ENCODE measurements at regions not wholly inside any gene's neighbourhood (a gene's known extent, or its start where the extent isn't known, plus 50 kb on each side); places are given as distances from the start of the nearest gene placed in this dataset.
A peak's percentile ranks its signal among the peaks of the same experiment; 100 is the strongest.

- no peak for DNase-seq (ENCODE audit: low read depth)
Observed at GRCh38 chr6:45741437-45742171, 274.1 kb downstream of the CLIC5 start.

- DNase-seq (ENCODE audit: low read depth) = no peak
Observed at GRCh38 chr6:45739058-45739457, 276.6 kb downstream of the CLIC5 start.

GRCh38 chr6:45738057-45738455, 277.6 kb downstream of the CLIC5 start:
- DNase-seq (ENCODE audit: low read depth) = no peak

DNA sequence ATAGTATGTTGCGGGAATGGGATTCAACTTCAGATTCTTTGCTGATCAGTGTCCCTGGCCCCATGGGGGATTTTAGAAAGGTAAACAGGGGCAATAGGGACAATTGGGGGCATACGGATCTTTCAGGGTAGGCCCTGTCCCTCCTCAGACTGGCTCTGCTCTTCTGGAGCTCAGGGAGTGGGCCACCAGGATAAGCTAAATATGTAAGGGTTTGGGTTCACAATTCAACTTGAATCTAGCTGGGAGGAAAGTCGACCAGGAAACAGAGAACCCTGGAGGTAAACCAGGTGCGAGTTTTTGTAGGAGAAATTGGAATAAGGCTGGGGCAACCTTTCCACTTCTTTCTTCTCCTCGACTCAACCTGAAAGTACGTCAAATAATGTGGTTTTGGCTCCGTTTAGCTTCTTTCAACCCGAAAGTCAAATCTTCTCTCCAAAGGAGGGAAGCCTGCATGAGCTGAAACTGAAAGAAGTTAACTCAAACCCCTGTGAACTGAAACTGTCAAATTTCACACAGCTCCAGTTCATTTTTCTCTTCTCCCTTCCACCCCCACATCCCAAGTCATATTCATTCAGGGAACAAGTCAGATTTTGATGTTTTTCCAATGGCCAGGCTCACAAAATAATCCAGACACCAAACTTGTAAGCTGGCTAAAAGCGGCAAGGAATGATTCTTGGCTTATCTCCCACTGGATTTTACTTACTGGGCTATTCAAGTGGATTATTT, 278.2 kb downstream of the CLIC5 start:
- no peak for DNase-seq (ENCODE audit: low read depth)

DNA sequence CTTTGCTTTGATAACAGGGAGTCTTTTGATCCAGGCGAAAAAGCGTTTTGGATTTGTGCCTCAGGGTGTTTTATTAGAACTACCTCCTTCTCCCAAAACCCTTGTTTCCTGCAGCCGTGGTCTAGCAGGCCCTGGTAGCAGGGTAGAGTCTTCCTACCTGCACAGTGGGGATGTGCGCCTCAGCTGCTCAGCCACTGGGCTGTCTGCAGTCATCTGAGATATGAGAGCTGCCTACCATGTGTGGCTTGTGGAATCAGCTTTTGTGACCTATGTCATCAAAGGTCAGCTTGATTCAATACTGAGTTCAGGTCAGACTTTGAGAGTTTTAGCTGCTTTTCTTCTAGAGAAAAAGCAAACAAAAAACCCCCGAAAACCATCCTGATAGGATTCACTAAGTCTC, 279.5 kb downstream of the CLIC5 start:
- DNase-seq (ENCODE audit: low read depth) = no peak

DNA sequence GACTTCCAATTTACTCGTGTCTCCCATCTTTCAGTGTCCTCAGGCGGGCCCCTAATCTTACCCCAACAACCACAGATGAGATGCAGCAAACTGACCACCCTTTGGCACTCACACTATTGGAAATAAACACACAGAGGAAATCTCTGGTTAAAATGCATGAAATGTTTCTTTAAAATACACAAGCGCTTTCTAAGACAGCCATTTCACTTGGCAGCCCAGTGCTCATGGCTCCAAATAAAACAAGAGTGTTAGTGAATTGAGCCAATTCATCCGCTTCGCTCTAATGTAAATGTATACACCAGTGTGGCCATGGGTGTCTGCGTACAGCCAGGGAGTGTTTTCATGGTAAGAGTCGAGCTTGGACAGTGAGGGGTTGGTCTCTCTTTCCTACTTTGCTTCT, 282.9 kb downstream of the CLIC5 start:
- no peak for DNase-seq (ENCODE audit: low read depth)

- DNase-seq (ENCODE audit: low read depth) = no peak
Observed at GRCh38 chr6:45730232-45730631, 285.4 kb downstream of the CLIC5 start.

GRCh38 chr6:45728674-45729073, 287.0 kb downstream of the CLIC5 start:
- DNase-seq (ENCODE audit: low read depth) = no peak

DNA sequence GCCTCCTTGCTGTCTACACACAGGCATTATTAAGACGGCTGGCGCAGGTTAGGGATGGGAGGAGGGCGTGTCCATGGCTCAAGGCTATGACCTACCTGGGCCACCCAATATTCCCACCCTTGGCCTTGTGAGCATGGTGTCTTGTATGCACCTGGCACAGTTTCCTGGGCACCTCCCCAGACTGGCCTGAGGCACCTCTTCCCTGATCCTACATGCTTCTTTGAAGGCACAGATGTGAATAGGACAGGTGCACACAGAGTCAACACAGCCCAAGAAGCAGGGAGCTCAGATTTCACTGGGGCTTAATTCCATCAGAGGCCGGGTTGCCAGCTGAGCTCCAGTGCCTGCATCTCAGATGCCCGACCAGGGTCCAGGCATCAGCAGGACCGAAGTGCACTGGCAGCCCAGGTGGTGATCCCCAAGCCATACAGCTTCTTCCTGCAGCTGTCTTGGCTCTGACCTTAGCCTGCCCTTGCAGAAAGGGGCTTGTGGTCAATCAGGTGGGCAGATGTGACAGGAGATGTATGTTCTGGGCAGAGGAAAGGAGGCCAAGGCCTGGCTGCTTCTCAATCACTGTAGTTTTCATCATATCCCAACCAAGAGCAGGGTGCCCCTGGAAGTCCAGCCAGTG, 287.7 kb downstream of the CLIC5 start:
- no peak for DNase-seq (ENCODE audit: low read depth)

DNA sequence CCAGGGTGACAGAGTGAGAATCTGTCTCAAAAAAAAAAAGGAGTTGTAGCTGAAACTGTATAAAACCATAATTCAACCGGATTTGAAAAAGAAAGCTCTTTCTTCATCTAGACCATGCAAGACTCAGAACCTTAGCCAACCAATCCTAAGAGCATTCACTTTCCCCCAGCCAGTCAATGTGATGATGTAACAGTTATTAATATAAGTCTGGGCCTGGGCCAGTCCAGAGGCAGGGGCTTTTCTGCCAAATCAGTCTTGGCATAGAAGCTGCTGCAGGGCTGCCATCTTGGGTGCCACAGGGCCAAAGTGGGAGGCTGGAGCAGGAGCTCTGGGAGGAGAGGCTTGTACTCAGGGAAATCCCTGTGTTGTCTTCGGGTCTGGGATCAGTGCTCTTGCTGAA, 288.4 kb downstream of the CLIC5 start:
- DNase-seq (ENCODE audit: low read depth) = no peak

DNA sequence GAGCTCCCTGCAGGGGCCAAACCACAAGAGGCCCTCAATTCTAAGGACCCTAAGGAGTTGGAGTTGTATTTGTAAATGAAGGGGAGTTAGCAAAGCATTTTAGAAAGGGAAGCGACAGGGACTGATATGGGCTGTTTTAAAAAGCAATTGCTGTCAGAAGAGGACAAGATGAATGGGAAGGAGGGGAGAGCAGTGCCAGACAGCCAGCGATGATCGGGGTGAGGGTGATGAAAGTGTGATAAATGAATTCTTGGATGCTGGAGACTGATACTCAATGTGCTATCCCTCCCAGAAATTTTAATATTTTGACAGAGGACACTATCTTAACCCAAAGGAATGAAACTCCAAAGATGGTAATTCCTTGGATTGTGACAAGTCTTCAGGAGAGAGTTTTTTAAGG, 289.2 kb downstream of the CLIC5 start:
- no peak for DNase-seq (ENCODE audit: low read depth)

GRCh38 chr6:45724511-45724910, 291.1 kb downstream of the CLIC5 start:
- DNase-seq (ENCODE audit: low read depth) = no peak

GRCh38 chr6:45724027-45724426, 291.6 kb downstream of the CLIC5 start:
- no peak for DNase-seq (ENCODE audit: low read depth)

GRCh38 chr6:45722876-45723275, 292.8 kb downstream of the CLIC5 start:
- DNase-seq (ENCODE audit: low read depth) = no peak

DNA sequence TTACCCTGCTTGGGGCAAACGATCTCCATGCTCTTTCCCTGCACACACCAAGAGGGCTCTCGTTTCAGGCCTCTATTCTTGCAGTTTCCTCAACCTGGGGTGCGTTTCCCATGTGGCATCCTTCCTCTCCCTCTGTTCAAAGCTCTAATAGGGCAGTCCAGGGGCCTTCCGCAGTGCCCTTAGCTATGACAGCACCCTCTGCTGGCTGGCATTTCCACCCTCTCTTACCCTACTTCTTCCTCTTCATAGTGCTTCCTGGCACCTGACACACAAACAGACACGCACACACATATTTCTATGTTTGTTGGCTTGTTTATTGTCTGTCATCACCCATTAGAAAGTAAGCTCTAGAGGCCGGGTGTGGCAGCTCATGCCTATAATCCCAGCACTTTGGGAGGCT, 294.0 kb downstream of the CLIC5 start:
- no peak for DNase-seq (ENCODE audit: low read depth)

- no peak for DNase-seq (ENCODE audit: low read depth)
Observed at GRCh38 chr6:45718871-45719270, 296.8 kb downstream of the CLIC5 start.

DNA sequence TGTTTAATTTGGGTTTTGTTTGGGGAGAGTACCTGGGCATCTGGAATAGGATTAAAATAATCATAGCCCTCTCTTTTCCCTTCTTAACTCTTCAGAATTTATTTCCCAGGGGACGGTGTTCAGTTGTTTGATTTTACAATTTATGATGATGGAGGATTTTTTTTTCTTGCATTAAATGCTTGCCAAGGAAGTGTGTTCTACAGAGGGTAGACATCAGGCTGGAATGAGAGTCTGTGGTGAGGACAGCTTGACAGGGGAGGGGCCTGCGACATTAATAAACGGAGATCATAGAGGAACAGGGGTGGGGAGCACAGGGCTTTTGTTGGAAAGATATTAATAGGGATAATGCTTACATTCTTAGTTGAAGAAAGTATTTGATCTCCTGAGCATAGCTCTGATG, 297.5 kb downstream of the CLIC5 start:
- DNase-seq (ENCODE audit: low read depth) = no peak

DNA sequence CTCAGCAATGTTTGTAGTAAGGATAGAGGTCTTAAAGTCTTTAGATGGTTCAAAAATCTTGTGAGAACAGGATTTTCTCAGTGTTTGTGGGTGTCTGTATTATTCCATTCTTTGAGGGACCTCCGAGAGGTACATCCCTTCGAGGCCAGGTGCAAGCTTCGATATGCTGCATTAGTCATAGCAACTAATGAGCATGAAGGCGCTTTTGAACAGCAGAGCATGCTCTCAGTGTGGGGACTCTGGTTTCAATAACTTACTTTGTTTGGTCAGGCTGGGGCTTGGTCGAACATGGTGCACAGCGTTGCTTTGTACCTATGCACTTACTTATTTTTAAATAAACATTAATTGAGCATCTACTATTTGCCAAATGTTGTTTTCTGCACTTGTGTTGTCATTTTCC, 297.9 kb downstream of the CLIC5 start:
- DNase-seq (ENCODE audit: low read depth) = no peak

DNA sequence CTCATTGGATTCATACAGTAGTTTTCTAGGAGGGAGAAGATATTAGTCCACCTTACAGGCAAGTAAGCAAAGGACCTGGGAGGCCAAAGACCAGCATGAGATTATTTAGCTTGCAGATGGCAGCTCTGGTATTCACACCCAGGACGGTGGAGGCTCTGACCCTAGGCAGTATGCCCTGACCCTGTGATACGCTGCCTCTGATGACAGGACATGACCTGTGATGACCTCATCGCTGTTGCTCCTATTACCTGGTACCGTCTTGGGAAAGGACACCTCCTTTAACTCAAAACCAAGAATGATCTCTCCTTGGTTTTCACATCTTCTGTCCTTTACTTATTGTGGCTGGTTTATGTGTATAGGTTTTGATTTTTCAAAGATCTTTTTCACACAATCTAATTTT, 298.6 kb downstream of the CLIC5 start:
- no peak for DNase-seq (ENCODE audit: low read depth)

DNA sequence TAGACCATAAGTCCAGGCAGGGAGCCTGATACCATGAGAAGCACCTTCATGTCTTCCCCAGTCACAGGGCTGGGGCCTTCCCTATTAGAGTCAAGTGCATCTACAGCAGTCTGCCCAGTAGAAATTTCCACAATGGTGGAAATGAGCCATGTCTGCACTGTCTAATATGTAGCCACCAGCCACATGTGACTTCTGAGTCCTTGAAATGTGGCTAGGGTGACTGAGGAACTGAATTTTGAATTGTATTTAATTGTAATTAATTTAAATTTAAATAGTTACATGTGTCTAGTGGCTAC, 300.2 kb downstream of the CLIC5 start:
- DNase-seq (ENCODE audit: low read depth) = no peak

DNA sequence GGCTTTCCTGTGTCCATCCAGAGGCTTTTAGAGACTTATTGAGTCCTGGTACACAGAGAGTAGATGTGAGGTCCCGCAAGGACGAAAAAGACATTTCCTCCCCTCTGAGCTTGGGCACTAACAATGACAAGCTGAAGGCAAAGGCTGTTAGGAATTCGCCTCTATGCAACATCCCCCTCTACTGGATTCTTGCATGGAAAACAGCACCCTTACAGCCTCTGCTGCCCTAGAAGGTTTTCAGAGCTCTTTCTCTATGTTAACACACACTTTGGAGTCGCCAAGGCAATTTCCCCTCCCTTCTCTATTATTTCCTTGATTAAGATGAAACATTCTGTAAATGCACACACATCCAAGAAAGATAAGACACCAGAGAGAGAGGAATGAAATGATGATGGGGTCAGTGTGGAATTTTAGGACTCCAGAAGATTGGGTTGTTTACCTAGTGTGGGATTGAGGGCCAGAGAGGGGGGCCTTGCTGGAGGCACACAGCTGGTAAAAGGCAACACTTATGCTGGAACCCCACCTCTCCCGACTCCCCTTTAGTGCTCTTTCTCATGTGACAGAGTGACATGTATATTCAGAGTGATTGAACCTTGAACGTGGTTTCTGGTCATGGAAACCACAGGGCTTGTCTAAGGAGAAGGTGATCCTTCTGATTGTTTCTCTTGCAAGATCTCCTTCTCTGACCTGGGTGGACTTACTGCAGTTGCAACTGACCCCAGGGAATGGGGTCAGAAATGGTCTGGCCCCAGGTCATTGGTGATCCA, 300.7 kb downstream of the CLIC5 start:
- DNase-seq (ENCODE audit: low read depth) = peak; percentile 19

GRCh38 chr6:45714006-45714730, 301.5 kb downstream of the CLIC5 start:
- no peak for DNase-seq (ENCODE audit: low read depth)

All from T follicular helper cell (primary cell).